ENCODE measurements at regions not wholly inside any gene's neighbourhood (a gene's known extent, or its start where the extent isn't known, plus 50 kb on each side); places are given as distances from the start of the nearest gene placed in this dataset.

DNA sequence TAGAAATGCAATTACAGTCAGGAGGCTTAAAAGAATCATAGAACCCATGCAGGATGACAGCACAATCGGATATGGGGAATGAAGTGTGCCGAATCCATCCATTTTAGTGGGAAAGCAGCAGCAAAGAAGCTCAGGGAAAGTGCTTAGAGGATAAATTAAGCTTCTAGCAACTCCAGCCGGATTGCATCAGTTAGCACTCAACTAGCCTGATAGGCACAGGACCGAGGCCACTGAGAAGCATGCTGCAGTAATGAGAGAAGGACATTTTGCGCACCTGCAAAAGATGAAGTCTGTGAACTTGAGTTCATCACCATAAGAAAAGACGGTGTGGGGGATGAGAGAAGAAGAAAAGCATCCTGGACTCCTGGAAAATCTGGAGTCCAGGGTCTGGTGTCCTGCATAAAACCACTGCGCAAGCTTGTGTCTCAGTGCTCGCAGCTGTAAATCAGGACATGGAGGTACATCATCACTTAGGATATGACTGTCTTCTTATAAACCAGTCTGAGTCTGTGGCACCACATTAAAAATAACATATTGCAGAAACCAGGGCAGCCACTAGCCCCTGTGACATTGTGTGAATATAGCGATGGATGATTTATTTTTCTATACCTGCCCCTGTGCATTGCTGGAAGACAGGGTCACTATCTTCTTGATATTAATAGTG lies 665.5 kb upstream of the SOX11 start:
- DNase-seq, result no peak

DNA sequence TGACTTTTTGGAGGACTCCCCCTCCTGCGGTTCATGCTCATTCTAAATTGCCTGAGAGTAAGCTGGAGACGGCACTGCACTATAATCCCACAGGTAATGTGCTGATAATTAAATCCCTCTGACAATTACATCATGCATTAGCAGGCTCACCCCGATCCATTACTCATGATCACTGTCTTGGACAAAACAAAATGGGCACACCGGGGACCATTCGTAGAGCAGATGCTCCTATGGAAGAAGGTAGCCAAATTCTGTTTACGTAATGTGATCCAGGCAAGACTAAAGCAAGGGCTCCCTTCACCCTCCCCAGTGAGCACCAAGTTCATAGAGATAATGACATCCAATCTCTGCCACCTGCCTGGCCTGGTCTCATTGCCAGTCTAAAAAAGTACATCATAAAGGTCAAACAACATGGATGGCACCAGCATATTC lies 657.1 kb upstream of the SOX11 start:
- no peak for DNase-seq

DNA sequence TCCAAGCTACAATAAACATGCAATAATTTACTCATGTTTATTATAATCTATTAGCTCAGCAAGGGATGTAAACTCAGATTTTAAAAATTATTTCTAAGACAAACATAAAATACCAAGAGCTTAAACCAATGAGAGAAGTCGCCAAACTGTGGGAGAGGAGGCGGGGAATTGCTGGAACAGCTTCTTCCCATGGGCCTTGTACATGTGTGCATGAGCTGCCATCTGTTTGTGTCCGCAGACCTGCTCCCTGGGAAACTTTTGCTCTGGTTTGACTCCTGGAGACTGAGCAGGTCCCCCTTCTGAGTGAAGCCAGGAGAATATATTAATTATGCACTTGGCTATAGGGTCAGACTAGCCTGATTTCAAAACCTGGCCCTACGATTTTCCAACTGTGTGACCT lies 655.9 kb upstream of the SOX11 start:
- DNase-seq, result no peak

DNA sequence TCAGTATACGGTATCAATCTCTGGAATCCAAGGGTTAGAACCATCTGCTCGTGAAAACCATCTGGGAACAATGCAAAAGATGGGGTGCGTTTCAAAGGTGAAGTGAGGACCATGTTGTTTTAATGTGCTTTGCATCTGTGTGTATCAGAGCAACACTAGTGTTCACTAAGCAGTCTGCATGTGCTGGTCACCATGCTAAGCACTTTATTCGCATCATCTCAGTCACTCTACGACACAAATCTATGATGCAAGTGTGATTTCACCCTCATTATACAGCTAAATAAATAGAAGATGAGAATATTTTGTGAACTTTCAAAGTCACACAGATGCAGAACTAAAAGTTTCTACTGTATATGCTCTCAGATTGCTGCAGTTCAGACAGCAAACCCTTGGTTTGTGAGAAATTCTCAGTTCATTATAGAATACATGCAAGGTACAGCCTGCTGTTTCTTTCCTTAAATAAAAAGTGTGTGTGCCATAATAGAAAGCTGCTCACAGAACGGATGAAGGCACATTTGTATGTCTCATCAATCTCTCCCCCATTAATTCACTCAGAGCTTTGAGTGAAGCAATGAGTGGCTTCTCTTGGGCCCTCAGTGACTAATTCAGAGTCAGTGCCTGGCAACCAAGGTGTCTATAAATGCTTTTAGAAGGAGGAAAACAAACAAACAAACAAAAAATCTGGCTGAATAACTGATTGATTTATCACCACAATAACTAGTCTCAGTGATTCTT lies 652.8 kb upstream of the SOX11 start:
- DNase-seq, result no peak

DNA sequence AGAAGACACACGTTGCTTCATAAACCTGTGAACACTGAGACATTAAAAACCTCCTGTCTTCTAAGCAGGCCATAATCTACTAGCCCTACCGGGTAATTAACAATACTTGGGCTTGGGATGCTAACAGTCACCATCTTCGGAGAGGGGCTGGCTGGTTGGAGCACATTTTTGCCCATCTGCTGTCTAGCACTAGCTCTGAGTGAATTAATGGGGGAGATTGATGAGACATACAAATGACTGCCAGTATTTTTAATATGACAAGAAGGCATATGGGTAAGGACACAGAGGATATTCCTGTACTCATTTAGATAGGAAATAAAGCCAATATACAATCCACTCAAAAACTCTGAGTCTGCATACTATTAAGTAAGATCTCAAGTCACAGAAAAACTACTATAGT lies 651.6 kb upstream of the SOX11 start:
- DNase-seq, result no peak

DNA sequence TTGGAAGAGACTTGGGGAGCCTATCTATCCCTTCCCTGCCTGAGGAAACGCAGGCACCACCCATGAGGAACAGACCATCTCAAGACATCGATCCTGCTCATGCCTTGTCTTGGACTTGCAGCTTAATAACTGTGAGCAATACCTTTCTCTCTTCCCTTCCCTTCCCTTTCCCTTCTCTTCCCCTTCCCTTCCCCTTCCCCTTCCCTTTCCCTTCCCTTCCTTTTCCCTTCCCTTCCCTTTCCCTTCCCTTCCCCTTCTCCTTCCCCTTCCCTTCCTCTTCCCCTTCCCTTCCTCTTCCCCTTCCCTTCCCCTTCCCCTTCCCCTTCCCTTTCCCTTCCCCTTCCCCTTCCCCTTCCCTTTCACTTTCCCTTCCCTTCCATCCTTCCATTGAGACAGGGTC lies 650.7 kb upstream of the SOX11 start:
- DNase-seq, result no peak

DNA sequence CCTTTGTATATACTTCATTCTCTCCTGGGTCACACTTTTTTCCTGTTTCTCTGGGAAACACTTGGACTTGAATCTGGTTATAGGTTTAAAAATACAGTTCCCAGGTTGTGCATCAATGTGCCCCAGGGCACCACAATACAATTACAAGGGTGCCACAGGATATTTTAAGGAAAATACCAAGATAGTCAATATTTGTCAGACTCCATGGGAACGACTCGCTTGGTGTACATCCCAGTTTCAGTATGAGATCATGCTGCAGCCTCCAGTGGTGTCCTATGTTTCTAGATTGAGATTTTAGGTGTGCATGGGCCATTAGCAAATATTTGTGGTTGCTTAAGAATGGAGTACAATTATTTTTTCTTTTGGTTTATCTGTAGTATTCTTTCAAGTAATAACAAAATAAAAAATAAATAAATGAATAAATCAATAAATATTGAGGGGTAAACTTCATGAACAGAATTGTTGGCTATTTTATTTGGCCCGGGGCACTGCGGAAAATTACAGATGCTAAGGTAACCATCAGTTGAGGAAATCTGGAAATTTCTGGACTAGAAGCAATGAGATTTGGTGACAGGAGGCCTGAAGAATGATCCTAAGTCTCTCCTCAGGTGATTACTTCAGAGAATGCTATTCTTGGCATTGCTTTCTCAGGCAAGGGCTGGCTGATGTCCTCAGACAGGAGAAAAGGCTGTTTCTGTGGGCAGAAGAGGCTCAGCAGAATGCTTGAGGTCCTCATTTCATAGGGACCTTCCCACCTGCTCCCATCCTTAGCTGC lies 649.3 kb upstream of the SOX11 start:
- no peak for DNase-seq

DNA sequence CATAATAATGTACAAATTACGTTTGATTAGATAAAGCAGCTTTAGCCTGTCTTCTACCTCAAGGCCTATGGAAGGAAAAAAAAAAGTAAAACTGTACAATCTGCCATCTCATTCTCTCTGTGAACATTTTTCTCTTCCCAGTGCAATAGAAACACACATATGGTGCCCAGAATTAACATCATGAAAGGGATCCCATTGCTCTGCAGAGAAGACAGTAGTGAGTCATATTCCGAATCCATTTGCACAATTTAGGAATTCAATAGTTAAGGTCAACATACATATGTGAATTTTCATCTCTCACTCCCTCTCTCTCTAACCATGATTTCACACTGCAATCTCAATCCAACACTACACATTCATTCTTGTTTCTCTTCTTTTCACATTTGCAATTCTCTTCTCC lies 640.9 kb upstream of the SOX11 start:
- DNase-seq, result no peak

DNA sequence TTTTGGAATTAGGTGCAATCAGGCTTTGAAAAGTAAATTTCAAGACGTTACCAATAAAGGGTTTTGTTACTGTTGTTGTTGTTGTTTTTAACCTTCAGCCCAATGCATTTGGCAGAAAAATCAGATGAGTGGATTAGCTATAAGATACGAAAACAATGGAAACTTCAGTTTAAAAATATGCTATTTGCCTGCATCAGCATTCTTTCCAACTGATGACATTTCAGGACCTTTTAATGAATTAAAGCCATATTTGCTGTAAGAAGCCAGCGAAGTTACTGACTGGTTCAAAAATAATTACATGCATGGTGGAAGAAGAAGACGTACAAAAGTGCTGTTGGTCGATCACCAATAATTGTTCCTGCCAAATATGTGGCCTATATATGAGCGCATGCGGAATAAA lies 639.3 kb upstream of the SOX11 start:
- no peak for DNase-seq

DNA sequence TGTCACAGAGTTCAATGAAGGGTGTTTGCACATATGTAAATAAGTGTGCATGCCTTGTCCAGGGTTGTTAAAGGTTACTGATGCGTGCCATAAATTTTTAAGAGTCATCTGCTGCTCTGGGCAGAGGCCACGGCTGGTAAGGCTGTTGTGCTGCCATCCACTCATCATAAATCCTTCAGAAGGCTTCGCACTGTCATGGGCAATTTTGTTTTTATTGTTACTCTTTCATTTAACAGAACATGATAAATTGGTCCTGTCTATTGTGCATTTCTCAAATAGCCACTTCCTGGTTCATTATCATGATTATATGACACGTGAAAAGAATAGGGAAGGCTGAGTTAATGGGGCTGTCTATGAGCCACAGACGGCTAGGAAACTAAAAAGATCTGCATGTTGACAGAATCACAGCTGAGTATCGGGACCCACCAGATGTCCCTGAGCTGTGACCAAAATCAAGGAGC lies 634.3 kb upstream of the SOX11 start:
- no peak for DNase-seq

DNA sequence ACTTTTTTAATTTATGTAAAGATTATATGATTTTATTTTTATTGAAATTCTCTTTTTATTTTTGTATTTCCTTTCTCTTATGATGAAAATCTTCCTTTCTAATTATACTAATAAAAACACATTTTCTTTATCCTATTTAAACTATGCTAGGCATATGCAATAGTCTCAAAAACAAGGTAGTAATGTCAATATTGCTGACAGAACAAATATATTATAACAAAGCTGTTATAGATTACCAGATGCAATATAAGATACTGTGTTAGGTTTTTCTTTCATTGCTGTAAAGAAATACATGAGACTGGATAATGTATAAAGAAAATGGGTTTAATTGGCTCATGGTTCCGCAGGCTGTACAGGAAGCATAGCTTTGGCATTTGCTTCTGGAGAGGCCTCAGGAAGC lies 631.2 kb upstream of the SOX11 start:
- DNase-seq, result no peak

DNA sequence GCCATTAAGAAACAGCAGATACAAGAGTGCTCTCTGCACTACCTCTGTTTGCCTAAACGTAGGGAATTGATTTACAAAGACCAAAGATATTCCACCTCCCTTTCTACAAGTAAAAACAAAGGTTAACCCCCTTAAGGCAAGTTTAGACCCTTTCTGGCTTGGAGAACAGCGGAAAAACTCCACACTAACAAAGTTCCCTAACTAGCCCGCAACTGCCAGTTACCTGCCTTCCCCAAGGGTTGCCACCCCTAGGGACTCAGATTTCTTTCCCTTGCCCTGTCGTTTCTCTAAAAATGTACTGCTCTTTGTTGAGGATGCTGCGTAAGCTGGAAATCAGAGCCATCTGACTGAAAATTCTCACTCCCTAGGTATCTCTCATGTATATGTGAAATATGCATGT lies 627.5 kb upstream of the SOX11 start:
- DNase-seq, result no peak

DNA sequence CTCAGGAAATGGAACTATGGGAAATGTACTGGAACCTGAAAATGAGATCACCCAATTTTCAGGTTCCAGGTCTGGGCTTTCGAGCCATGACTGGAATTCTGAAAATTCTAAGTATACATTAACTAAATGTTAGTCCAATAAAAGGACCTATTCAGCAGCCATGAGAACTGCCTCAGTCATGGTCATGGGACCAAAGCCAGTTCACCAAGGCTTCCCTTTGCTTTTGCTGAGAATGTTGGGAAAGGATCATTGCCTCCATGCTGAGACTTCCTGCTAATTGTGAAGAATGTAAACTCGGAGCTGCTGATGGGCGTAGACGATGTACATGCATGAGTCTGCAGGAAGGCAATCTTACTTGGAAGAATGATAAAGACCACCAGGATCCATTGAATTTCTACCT lies 624.4 kb upstream of the SOX11 start:
- DNase-seq, result no peak

DNA sequence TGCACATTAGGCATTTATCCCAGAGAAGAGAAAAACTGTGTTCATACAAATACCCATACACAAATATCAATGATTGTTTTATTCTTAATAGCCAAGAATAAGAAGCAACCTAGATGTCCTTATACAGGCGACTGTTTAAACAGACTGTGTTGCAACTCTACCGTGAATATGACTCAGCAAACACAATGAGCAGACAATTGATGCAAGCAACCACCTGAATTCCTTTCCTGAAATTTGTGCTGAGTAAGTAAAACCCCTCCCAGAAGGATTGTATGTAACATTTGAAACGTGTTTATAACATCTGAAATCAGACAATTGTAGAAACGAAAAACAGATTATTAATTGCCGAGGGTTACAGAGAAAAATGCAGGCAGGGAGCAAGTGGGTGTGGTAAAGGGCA lies 621.9 kb upstream of the SOX11 start:
- DNase-seq, result no peak

DNA sequence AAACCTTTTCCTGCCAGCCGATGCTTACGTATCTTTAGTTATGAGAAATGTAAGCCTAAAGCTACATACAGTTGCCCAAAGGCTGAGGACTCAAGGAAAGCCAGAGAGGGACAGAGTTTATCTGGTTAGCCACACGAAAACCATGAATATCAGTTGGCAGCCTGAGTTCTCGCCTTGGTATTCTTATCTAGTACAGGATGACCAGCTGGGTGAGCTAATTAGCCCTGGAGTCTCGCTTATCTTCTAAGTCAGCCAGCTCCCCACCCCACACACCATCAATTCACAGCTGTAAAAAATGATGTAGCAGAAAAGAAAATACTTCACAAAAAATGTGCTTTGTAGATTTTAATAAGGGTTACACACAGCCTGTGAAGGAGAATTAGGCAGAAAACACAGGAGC lies 617.5 kb upstream of the SOX11 start:
- DNase-seq, result no peak

DNA sequence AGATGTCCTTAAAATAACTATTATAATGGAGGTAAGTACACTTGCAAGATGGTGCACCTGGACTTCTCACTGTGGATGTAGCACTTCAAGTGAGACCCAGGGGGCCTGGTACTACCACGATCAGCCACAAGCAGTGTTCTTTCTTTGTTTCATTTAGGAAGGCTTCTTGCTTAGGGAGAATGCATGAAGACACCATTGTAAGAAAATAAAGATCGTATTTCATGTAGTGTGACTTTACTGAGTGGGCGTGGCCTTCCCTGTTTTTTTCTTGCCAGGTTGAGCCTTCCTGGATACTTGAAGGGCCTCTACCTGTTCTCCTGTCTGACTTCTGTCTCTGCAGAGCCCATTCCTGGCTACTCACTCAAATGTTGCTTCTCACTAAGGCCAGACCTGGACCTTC lies 615.6 kb upstream of the SOX11 start:
- DNase-seq, result no peak

DNA sequence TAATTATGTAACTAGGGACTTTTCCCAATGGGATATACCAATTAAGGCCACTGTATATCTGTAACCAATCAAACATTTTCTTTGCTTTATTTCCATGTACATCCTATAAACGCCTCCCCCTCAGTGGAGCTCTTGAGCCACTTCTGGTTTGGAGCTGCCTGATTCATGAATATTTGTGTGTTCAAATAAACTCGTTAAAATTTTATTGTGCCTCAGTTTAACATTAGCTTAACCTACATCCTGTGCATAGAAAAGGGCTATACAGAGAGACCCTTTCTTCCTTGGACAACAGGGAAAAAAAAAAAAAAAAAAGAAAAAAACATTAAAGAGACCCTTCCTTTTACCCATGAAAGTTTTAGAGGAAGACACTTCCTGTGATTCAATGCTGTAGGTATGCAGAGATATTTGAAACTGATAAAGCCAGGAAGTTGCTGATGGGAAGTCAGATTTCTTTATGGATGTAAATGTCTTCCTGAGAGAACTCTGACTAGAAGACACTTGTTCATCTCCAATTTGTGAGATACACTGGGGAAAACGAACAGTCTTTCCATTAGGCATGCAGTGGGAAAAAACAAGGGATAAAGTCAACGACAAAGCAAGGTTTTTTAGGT lies 614.6 kb upstream of the SOX11 start:
- no peak for DNase-seq

DNA sequence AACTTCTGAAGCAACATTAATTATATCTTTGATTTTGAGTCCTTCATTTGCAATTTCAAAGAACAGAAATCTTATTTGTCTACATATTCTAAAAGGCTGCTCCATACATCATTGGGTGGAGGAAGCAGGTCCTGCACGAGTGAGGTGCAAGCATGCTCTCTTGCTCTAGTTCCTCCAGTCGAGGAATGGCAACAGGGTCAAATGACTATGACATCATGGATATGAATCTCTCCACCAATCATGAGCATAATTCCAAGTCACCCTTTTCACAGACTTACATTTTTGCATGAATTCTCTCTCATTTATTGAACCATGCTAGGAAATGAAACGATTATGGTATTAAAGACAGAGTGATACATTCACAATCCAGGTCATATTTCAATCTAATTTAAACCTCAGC lies 608.8 kb upstream of the SOX11 start:
- DNase-seq, result no peak

DNA sequence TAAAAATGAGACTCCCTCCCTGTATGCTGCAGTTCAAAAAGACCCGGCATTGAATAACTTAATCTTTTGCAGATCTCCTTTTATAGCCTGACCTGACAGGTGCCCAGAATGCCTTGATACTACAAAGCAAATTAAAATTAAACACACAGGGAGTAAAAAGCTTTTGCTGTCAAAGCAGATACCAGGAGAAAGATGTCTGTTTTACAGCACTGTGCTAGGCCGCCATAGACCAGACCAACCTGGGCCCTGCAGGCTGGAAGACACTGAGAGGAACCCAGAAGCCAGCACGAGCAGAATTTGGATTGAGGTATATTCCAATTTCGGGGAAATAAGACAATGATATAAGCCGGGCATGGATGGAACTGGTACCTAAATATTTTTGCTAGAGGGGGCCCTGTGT lies 602.8 kb upstream of the SOX11 start:
- DNase-seq, result no peak

DNA sequence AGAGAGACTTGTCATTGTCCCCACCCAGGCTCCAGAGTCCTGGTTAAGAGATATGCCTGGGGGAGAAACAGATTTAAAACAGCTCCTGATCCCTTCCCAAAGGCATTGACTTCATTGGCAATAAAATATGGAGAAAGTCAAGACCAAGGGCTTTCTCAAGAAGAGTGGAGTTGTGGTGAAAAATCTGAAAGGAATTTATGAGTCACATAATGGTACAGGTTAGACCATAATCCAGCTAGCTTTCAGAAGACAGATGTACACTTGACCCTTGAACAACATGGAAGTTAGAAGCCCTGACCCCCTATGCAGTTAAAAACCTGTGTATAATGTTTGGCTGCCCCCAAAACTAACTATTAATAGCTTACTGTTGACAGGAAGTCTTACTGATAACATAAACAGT lies 599.1 kb upstream of the SOX11 start:
- no peak for DNase-seq

DNA sequence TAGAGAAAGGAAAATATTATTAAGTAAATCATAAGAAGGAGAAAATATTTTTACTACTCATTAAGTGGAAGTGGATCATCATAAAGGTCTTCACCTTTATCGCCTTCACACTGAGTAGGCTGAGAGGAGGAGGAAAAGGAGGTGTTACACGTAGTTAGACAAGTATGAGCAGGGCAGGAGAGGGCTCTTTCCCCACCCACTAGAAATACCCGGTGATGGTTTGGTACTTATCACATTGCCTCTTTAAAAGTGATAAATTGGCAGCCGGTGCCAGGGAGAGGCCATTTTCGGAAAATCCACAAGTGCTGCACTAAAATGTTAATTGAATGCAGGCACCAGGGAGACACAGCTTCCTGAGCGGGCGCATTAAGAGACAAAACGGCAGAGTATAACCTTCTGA lies 598.7 kb upstream of the SOX11 start:
- no peak for DNase-seq

DNA sequence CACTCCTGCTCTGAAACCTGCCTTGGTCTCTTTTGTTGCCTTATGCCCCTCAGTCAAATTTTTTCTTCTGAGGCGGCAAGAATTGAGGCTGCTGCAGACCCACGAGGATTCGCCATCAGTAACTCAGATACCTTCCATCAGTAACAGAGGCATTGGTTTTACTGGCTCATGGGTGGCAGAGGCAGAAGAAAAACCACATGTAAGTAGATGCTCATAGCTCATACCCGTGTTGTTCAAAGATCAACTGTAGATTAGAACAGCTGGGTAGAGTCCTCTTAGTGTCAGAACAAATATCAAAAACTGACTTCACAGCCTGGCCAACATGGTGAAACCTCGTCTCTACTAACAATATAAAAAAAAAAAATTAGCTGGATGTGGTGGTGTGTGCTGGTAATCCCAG lies 598.0 kb upstream of the SOX11 start:
- no peak for DNase-seq

DNA sequence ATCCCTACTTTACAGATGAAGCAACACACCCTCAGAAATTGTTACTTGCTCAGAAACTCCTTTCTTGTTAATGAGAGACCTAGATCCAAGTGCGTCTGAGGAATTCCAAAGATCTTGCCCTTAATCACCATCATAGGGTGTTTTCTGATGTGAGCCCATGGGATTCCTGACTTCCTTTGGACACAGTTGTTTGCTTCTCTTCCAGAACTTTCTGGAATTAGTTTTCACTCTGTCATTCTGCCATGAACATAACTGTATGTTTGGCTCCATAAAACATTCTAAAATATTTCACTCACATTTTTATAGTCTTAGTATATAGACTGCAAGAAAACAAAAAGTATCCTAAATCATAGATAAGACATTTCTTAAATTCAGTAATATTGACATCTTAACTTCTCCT lies 593.9 kb upstream of the SOX11 start:
- DNase-seq, result no peak

DNA sequence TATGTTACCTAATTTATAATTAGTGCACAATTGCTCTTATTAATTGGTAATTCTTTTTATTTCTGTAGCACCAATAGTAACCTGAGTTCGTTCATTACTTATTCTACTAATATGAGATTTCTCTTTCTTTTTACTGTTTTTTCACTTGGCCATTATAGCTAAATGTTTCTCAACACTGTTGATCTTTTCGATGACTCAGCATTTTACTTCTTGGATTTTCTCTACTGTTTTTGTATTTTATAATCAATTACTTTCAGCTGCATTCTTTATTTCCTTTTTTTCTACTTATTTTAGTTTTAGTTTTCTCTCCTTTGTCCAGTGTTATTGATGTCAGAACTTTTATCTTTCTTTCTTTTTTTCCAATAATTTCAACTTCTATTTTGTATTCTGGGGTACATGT lies 589.4 kb upstream of the SOX11 start:
- no peak for DNase-seq

Measured in activated CD8-positive, alpha-beta memory T cell treated with anti-CD3 and anti-CD28 coated beads, Interleukin-2, amount 50 U/mL, for 48 hours (primary cell).